Liver (tissue), 8 donors: ENCODE measurements at regions not wholly inside any gene's neighbourhood (a gene's known extent, or its start where the extent isn't known, plus 50 kb on each side); places are given as distances from the start of the nearest gene placed in this dataset.

Source experiments
- DNase-seq: peaks from one replicate; pipeline ENCODE4 v3.0.0-alpha.2; 2017; ENCODE audit warnings: low spot score
- H3K27ac ChIP-seq, 2 donors: one replicate each; pipeline ENCODE4 v1.7.0; 2013; ENCODE audit warnings: inconsistent platforms in 2 of 2, low read length in 2 of 2, control low read depth in 1 of 2, low read depth in 1 of 2, mild to moderate bottlenecking in 1 of 2
- H3K27me3 ChIP-seq, 4 donors: one replicate each; pipeline versions ENCODE4 v1.6.1 to v1.7.0; 2013; ENCODE audit warnings: low read length in 3 of 4, inconsistent platforms in 1 of 4, mild to moderate bottlenecking in 1 of 4, moderate library complexity in 1 of 4; ENCODE audit not compliant: control insufficient read depth in 4 of 4, insufficient read depth in 4 of 4
- H3K36me3 ChIP-seq, 4 donors: one replicate each; pipeline versions ENCODE4 v1.6.1 to v1.7.0; 2013; ENCODE audit warnings: low read length in 3 of 4, mild to moderate bottlenecking in 3 of 4, low read depth in 1 of 4, moderate library complexity in 1 of 4; ENCODE audit not compliant: control insufficient read depth in 4 of 4, insufficient read depth in 3 of 4
- H3K4me1 ChIP-seq, 4 donors: one replicate each; pipeline versions ENCODE4 v1.6.1 to v1.7.0; 2013; ENCODE audit warnings: low read length in 3 of 4, mild to moderate bottlenecking in 3 of 4, moderate library complexity in 1 of 4; ENCODE audit not compliant: control insufficient read depth in 4 of 4, insufficient read depth in 4 of 4
- H3K4me3 ChIP-seq, 3 donors: one replicate each; pipeline versions ENCODE4 v1.6.1 to v1.7.0; 2013; ENCODE audit warnings: low read length in 3 of 3, control low read depth in 1 of 3, low read depth in 1 of 3, mild to moderate bottlenecking in 1 of 3
- H3K9ac ChIP-seq, 2 donors: one replicate each; pipeline ENCODE4 v1.7.0; 2013; ENCODE audit warnings: low read length in 2 of 2, mild to moderate bottlenecking in 2 of 2, moderate library complexity in 2 of 2, control low read depth in 1 of 2, low read depth in 1 of 2
- H3K9me3 ChIP-seq, 4 donors: one replicate each; pipeline versions ENCODE4 v1.6.1 to v1.7.0; 2013; ENCODE audit warnings: low read length in 3 of 4; ENCODE audit not compliant: control insufficient read depth in 4 of 4
- ATF3 ChIP-seq: IDR thresholded peaks from 2 replicates; pipeline ENCODE4 v1.6.1; 2016; ENCODE audit warnings: antibody characterized with exemption
- CTCF ChIP-seq: fragments of 150-350 bp; IDR thresholded peaks from 2 replicates; pipeline ENCODE4 v1.5.1; 2017; ENCODE audit warnings: improper control_type of control experiment, low read depth, low read length; ENCODE audit not compliant: missing input control
- EGR1 ChIP-seq, 2 donors: IDR thresholded peaks; 2 replicates each; pipeline ENCODE4 v1.6.1; 2016 to 2018; ENCODE audit warnings: antibody characterized with exemption in 2 of 2, low read depth in 2 of 2
- FOXA1 ChIP-seq: IDR thresholded peaks from 2 replicates; pipeline ENCODE4 v1.6.1; 2016; ENCODE audit warnings: antibody characterized with exemption
- FOXA2 ChIP-seq: IDR thresholded peaks from 2 replicates; pipeline ENCODE4 v1.6.1; 2016; ENCODE audit warnings: antibody characterized with exemption
- GABPA ChIP-seq, 2 donors: IDR thresholded peaks in 1 of 2; conservative IDR thresholded peaks in 1 of 2; 2 replicates each; pipeline ENCODE4 v1.6.1; 2016; ENCODE audit warnings: antibody characterized with exemption in 2 of 2, mild to moderate bottlenecking in 1 of 2, moderate library complexity in 1 of 2
- HNF4A ChIP-seq, 2 donors: conservative IDR thresholded peaks; 2 replicates each; pipeline ENCODE4 v1.6.1; 2016; ENCODE audit warnings: antibody characterized with exemption in 2 of 2, mild to moderate bottlenecking in 2 of 2
- HNF4G ChIP-seq: IDR thresholded peaks from 2 replicates; pipeline ENCODE4 v1.6.1; 2016; ENCODE audit warnings: antibody characterized with exemption
- JUND ChIP-seq, 2 donors: IDR thresholded peaks; 2 replicates each; pipeline ENCODE4 v1.6.1; 2016; ENCODE audit warnings: antibody characterized with exemption in 2 of 2
- MAX ChIP-seq: IDR thresholded peaks from 2 replicates; pipeline ENCODE4 v1.6.1; 2016; ENCODE audit warnings: antibody characterized with exemption
- NR2F2 ChIP-seq: IDR thresholded peaks from 2 replicates; pipeline ENCODE4 v1.6.1; 2016; ENCODE audit warnings: antibody characterized with exemption
- RAD21 ChIP-seq, 2 donors: IDR thresholded peaks; 2 replicates each; pipeline ENCODE4 v1.6.1; 2016; ENCODE audit warnings: antibody characterized with exemption in 2 of 2, mild to moderate bottlenecking in 2 of 2
- REST ChIP-seq: IDR thresholded peaks from 2 replicates; pipeline ENCODE4 v1.6.1; 2016; ENCODE audit warnings: antibody characterized with exemption, mild to moderate bottlenecking
- SP1 ChIP-seq: IDR thresholded peaks from 2 replicates; pipeline ENCODE4 v1.6.1; 2018; ENCODE audit warnings: antibody characterized with exemption, mild to moderate bottlenecking
- YY1 ChIP-seq: IDR thresholded peaks from 2 replicates; pipeline ENCODE4 v1.6.1; 2016; ENCODE audit warnings: antibody characterized with exemption, mild to moderate bottlenecking
- ZBTB33 ChIP-seq: IDR thresholded peaks from 2 replicates; pipeline ENCODE4 v1.6.1; 2016; ENCODE audit warnings: antibody characterized with exemption
- WGBS: extraction: QIAGEN DNeasy Blood & Tissue Kit; methylation state at CpG from one replicate; pipeline ENCODE4 v1.1.7; 2013; 5-methylcytosine and 5-hydroxymethylcytosine counted together
- donor health status: healthy.
- donor health status: healthy.
- donor health status: healthy.
- donor health status: healthy.
- donor health status: healthy.

GRCh38 chr12:105503619-105504018 is 173.1 kb downstream of the C12orf75 start:
- TF ChIP-seq GABPA (IDR thresholded peaks at IDR 0.05 in 1 of 2, conservative IDR thresholded peaks at IDR 0.05 in 1 of 2) (no peak), FOXA2 (no peak), HNF4G (no peak), HNF4A (conservative IDR thresholded peaks at IDR 0.05) (no peak), SP1 (no peak), MAX (no peak), RAD21 (IDR thresholded peaks at IDR 0.05) (no peak), REST (no peak), EGR1 (IDR thresholded peaks at IDR 0.05; ENCODE audit: low read depth in 2 of 2) (no peak)
- H3K27ac ChIP-seq = no peak overlapping the region
- no peak overlapping the region for H3K4me3 ChIP-seq
- DNase-seq = no peak
- 75% methylated on average over 1 of the region's 1 CpG for WGBS
- no peaks in the 10 kb centered on the region for H3K36me3 ChIP-seq
- H3K4me1 ChIP-seq = no peaks in the 10 kb centered on the region
- H3K9ac ChIP-seq = no peak overlapping the region
- H3K27me3 ChIP-seq = no peaks in the 10 kb centered on the region
- no peaks in the 10 kb centered on the region for H3K9me3 ChIP-seq

GRCh38 chr12:105504286-105504685 is 173.8 kb downstream of the C12orf75 start:
- Histone ChIP-seq H3K4me3 (no peak overlapping the region), H3K9me3 (no peaks in the 10 kb centered on the region), H3K9ac (no peak overlapping the region), H3K27me3 (no peaks in the 10 kb centered on the region), H3K4me1 (no peaks in the 10 kb centered on the region), H3K27ac (no peak overlapping the region), H3K36me3 (no peaks in the 10 kb centered on the region)
- no peak for DNase-seq
- TF ChIP-seq FOXA2 (no peak), MAX (no peak), EGR1 (IDR thresholded peaks at IDR 0.05; ENCODE audit: low read depth in 2 of 2) (no peak), ZBTB33 (no peak), HNF4G (no peak), NR2F2 (no peak), RAD21 (IDR thresholded peaks at IDR 0.05) (no peak)
- WGBS = 81% methylated on average over 7 of the region's 7 CpGs

GRCh38 chr12:105506678-105507310 is 176.3 kb downstream of the C12orf75 start:
- WGBS = 65% methylated on average over 1 of the region's 1 CpG
- Histone ChIP-seq H3K27me3 (no peaks in the 10 kb centered on the region), H3K27ac (no peak overlapping the region), H3K36me3 (no peaks in the 10 kb centered on the region), H3K9me3 (no peaks in the 10 kb centered on the region), H3K4me3 (no peak overlapping the region), H3K9ac (no peak overlapping the region), H3K4me1 (no peaks in the 10 kb centered on the region)
- DNase-seq = no peak
- TF ChIP-seq CTCF (no peak), NR2F2 (no peak), YY1 (no peak), JUND (IDR thresholded peaks at IDR 0.05) (no peak), FOXA1 (no peak), ZBTB33 (no peak), ATF3 (no peak), HNF4G (no peak), EGR1 (IDR thresholded peaks at IDR 0.05; ENCODE audit: low read depth in 2 of 2) (no peak), MAX (no peak)
